ENCODE measurements at regions not wholly inside any gene's neighbourhood (a gene's known extent, or its start where the extent isn't known, plus 50 kb on each side); places are given as distances from the start of the nearest gene placed in this dataset.
"Not testable (repeated sequence)": the region's sequence is repeated elsewhere in the genome, so short reads cannot be mapped to it uniquely, and the experiment has no call there.

DNA sequence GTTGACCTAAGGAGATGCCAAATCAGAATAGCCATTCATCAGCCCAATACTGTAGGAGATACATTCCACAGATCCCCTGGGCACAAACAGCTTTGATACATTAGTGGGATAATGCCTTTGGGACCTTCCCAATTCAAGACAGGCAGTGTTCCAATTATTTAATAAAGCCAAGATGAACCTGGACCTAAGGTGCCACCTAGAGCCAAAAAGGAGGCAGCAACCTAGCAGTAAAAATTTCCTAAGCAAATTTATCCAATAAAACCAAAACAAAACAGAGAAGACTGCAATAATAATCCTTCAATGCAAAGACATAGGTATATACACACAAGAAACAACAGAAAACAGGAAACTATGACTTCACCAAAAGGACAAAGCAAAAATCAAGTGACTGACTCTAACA lies 253.0 kb downstream of the HINT1 start:
- peaks cover 21% of the 10 kb centered on the region for H3K9me3 Mint-ChIP-seq
- H3K4me3 Mint-ChIP-seq = no peak overlapping the region

DNA sequence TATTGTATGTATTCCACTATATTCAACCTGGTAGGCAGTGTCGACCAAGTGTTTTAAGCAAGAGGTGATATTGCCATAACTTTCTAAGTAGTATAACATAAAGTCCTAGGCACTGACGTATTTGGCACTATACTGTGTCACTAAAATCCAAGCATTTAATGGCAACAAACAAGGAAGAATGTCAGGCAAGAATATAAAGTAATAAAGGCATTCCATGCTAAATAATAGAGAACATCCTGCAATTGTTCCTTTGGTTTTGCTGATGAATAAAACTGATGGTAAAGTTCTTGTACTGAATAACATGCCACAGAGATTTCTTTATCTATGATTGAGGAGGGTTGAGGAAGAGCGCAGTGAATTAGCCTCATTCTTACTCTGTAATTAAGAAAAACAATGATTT lies 256.9 kb downstream of the HINT1 start:
- no peak overlapping the region for H3K4me3 Mint-ChIP-seq
- no peak overlapping the region for H3K27ac Mint-ChIP-seq
- peaks cover 3% of the 10 kb centered on the region for H3K36me3 Mint-ChIP-seq
- peaks cover 17% of the 10 kb centered on the region for H3K9me3 Mint-ChIP-seq
- no peaks in the 10 kb centered on the region for H3K4me1 Mint-ChIP-seq
- H3K27me3 Mint-ChIP-seq = no peaks in the 10 kb centered on the region

More for the DNA sequence above, 253.0 kb downstream of the HINT1 start:
- Mint-ChIP-seq H3K27ac (no peak overlapping the region), H3K4me1 (no peaks in the 10 kb centered on the region), H3K27me3 (no peaks in the 10 kb centered on the region), H3K36me3 (peaks cover 3% of the 10 kb centered on the region)

DNA sequence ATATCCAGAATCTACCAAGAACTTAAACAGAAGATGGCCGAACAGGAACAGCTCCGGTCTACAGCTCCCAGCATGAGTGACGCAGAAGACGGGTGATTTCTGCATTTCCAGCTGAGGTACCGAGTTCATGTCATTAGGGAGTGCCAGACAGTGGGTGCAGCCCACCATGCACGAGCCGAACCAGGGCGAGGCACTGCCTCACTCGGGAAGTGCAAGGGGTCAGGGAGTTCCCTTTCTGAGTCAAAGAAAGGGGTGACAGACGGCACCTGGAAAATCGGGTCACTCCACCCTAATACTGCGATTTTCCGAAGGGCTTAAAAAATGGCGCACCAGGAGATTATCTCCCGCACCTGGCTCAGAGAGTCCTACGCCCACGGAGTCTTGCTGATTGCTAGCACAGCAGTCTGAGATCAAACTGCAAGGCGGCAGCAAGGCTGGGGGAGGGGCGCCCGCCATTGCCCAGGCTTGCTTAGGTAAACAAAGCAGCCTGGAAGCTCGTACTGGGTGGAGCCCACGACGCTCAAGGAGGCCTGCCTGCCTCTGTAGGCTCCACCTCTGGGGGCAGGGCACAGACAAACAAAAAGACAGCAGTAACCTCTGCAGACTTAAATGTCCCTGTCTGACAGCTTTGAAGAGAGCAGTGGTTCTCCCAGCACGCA lies 267.4 kb downstream of the HINT1 start:
- H3K27ac Mint-ChIP-seq, H3K4me1 Mint-ChIP-seq, H3K36me3 Mint-ChIP-seq, H3K4me3 Mint-ChIP-seq: not testable (repeated sequence)
- Mint-ChIP-seq H3K27me3 (peaks cover 11% of the 10 kb centered on the region), H3K9me3 (peaks cover 21% of the 10 kb centered on the region)

- H3K4me3 Mint-ChIP-seq, H3K27ac Mint-ChIP-seq: not testable (repeated sequence)
These were observed 267.9 kb downstream of the HINT1 start for GRCh38 chr5:130897181-130897536.

GRCh38 chr5:130896636-130897035 lies 268.4 kb downstream of the HINT1 start:
- Mint-ChIP-seq H3K4me3 (no peak overlapping the region), H3K36me3 (peaks cover 2% of the 10 kb centered on the region), H3K27me3 (peaks cover 15% of the 10 kb centered on the region), H3K27ac (no peak overlapping the region), H3K4me1 (no peaks in the 10 kb centered on the region), H3K9me3 (peaks cover 14% of the 10 kb centered on the region)

More at GRCh38 chr5:130897181-130897536, 267.9 kb downstream of the HINT1 start:
- H3K4me1 Mint-ChIP-seq, H3K36me3 Mint-ChIP-seq: not testable (repeated sequence)
- H3K27me3 Mint-ChIP-seq = peaks cover 13% of the 10 kb centered on the region
- peaks cover 18% of the 10 kb centered on the region for H3K9me3 Mint-ChIP-seq

GRCh38 chr5:130893006-130893405 lies 272.1 kb downstream of the HINT1 start:
- Mint-ChIP-seq H3K4me3 (no peak overlapping the region), H3K9me3 (peaks cover 14% of the 10 kb centered on the region), H3K36me3 (peaks cover 2% of the 10 kb centered on the region), H3K27ac (no peak overlapping the region), H3K4me1 (no peaks in the 10 kb centered on the region), H3K27me3 (peaks cover 23% of the 10 kb centered on the region)

- no peaks in the 10 kb centered on the region for H3K36me3 Mint-ChIP-seq
- H3K27me3 Mint-ChIP-seq = peaks cover 21% of the 10 kb centered on the region
- H3K4me3 Mint-ChIP-seq = no peak overlapping the region
- peaks cover 8% of the 10 kb centered on the region for H3K4me1 Mint-ChIP-seq
- no peak overlapping the region for H3K27ac Mint-ChIP-seq
- peaks cover 6% of the 10 kb centered on the region for H3K9me3 Mint-ChIP-seq
These were observed 274.4 kb downstream of the HINT1 start for GRCh38 chr5:130890610-130891009.

GRCh38 chr5:130885691-130886090 lies 279.4 kb downstream of the HINT1 start:
- Mint-ChIP-seq H3K4me1 (peaks cover 8% of the 10 kb centered on the region), H3K27ac (no peak overlapping the region)

DNA sequence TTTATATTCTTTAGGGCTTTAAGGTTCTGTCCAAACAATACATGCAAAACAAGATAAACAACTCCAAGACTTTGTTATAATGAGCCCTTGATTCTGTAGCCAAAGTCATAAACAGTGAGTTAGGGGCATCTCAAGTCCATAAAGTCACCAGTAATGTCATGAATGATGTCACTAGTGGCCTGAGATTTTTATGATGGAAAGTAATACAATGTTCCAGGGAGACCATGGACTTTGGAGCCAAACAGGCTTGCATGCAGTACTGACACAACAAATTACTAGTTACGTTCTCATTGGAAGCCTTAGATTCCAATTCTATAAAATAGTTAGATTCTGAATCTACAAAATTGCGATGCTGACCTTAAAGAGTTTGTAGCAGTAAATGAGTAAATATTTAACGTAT lies 280.0 kb downstream of the HINT1 start:
- Mint-ChIP-seq H3K27ac (no peak overlapping the region), H3K4me3 (no peak overlapping the region), H3K27me3 (peaks cover 3% of the 10 kb centered on the region), H3K9me3 (no peaks in the 10 kb centered on the region), H3K36me3 (no peaks in the 10 kb centered on the region), H3K4me1 (peaks cover 8% of the 10 kb centered on the region)

More at GRCh38 chr5:130885691-130886090, 279.4 kb downstream of the HINT1 start:
- Mint-ChIP-seq H3K27me3 (peaks cover 5% of the 10 kb centered on the region), H3K4me3 (no peak overlapping the region), H3K36me3 (no peaks in the 10 kb centered on the region), H3K9me3 (no peaks in the 10 kb centered on the region)

DNA sequence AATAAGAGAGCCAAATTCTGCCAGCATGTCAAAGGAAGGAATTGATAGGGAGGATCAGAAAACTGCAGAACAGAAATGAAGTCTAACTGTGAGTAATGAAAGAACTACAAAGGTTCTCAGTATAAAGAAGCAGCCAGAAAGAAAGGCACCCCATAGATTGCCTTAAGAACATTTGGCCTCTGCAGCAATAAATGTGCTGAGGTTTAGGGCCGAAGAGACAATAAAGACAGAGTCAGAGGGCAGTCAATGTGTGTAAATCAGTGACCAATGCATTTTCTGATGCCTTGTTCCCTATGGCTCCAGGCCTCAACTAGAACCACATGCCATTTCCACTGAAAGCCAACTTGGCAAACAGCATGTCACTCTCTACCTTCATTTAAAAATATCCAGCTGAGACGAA lies 281.0 kb downstream of the HINT1 start:
- Mint-ChIP-seq H3K4me1 (peaks cover 8% of the 10 kb centered on the region), H3K9me3 (no peaks in the 10 kb centered on the region), H3K4me3 (no peak overlapping the region), H3K27ac (no peak overlapping the region), H3K27me3 (peaks cover under 1% of the 10 kb centered on the region), H3K36me3 (no peaks in the 10 kb centered on the region)

DNA sequence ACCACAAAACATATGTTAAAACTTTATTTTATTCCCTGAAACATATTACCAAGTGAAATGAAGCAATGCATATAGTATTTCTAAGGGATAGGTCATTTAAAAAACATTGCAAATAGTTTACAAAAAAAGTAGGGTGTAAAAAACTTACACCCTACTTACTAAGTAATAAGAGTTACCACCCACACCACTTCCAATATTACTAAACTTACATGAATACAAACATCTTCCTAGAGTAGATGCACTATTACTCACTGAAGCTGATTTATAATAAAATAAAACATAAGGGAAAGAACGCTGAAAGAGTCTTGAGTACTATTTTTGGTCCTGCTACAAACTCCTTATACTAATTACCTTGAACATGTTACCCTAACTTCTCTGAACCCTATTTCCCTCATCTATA lies 289.4 kb downstream of the HINT1 start:
- Mint-ChIP-seq H3K27me3 (peaks cover 2% of the 10 kb centered on the region), H3K9me3 (no peaks in the 10 kb centered on the region), H3K4me3 (no peak overlapping the region), H3K4me1 (no peaks in the 10 kb centered on the region), H3K36me3 (peaks cover 2% of the 10 kb centered on the region), H3K27ac (no peak overlapping the region)

DNA sequence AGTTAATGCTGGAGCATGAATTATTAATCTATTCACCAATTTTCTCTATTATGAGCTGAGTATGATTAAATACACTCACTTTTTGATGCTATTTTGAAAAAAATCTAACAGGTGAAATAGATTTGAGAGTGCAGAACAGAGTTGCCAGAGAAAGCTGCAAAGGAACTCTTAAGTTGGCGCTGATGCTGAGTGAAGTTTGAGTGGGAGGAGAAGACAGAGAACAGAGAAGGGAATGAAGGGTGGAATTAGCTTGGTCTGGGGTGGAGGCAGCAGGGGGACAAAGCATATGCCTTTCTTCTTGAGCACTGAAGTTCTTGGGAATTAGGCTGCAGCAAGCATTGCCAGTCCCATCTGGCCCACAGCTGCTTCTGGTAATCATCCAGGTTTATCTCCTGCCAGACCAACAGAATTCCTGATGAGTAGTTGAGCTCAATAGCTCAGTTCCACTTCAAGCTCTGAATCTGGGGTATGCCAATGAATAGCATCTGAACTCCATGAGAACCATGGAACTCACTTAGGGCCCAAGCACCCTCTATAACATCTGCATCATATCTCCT lies 290.1 kb downstream of the HINT1 start:
- Mint-ChIP-seq H3K4me1 (no peaks in the 10 kb centered on the region), H3K36me3 (peaks cover 2% of the 10 kb centered on the region), H3K4me3 (no peak overlapping the region), H3K27me3 (peaks cover 2% of the 10 kb centered on the region), H3K27ac (no peak overlapping the region), H3K9me3 (no peaks in the 10 kb centered on the region)

DNA sequence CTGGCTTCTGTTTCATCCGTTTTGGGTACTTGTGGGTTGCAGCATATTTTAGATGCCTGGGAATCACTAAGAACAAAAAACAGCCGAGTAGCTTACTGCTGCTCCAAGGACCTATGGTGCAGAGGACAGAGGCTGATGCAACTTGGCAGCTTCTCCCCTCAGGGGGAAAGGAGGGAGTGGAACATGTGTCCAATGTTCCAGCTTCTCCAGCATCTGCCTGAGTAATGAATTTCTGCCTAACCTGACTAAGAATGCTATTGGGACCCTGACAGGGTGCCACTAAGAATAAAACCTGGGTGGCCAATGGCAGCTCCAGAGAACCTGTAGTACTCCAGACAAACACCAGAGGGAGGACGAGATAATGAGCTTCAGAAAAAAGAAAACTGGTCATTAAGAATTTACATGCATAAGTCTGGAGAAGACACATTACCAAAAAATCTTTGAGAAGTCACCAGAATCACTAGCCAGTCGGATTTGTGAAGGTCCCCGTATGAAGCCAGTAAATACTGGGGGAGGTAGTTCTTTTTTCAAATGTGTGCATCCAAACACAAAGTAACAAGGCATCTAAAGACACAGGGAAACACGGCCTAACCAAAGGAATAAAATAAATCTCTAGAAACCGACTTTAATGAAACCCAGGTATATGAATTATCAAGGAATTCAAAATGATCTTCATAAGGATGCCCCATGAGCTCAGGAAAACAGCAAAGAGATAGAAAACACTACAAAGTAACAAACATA lies 293.5 kb downstream of the HINT1 start:
- Mint-ChIP-seq H3K9me3 (no peaks in the 10 kb centered on the region), H3K27ac (no peak overlapping the region), H3K36me3 (no peaks in the 10 kb centered on the region), H3K27me3 (no peaks in the 10 kb centered on the region), H3K4me1 (no peaks in the 10 kb centered on the region), H3K4me3 (no peak overlapping the region)

DNA sequence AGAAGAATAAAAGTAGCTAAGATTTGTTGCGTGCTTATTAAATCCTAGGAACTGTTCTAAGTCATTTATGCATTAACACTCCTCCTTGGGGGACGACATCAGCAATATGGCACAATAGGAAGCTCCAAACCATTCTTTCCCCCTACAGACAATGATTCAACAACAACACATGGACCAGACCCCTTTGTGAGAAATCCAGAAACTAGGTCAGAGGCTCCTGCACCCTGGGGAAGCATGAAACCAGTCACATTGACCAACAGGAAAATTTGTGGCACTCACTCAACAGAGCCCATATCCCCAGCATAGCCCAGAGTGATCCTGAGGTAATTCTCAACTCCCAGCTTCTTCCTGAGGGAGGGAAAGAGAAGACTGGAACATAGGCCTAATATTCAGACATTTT lies 294.4 kb downstream of the HINT1 start:
- no peak overlapping the region for H3K4me3 Mint-ChIP-seq
- no peaks in the 10 kb centered on the region for H3K9me3 Mint-ChIP-seq
- no peaks in the 10 kb centered on the region for H3K27me3 Mint-ChIP-seq
- no peak overlapping the region for H3K27ac Mint-ChIP-seq
- H3K4me1 Mint-ChIP-seq = no peaks in the 10 kb centered on the region
- H3K36me3 Mint-ChIP-seq = no peaks in the 10 kb centered on the region

DNA sequence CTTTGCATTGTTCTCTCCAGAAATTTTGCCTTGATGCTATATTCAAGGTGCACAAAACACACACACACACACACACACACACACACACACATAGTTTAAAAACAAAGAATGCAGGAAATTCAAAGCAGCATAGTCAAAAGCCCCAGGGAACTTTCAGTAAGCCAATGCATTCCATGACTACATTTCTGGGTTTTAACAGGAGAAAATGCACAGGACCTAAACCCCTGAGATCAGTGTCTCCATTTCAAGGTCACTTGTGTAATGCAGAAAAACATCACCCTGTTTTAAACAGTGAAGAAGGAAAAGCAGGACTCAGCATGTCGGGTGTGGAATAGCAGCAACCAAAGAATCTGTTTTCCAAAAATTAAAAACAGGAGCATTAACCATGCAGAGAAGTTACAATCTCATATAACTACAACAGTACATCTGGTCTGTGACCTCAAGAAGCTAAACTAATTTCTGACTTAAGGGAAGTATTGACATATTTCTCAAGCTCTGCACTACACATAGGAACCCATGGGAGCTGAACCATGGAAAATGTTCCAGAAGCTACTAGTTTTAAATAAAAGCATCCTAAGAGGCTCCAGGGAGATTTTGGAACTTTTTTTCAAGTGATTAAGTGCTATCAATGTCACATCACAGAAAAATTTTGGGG lies 296.7 kb downstream of the HINT1 start:
- no peak overlapping the region for H3K27ac Mint-ChIP-seq
- peaks cover 2% of the 10 kb centered on the region for H3K27me3 Mint-ChIP-seq
- H3K9me3 Mint-ChIP-seq = no peaks in the 10 kb centered on the region
- peaks cover 2% of the 10 kb centered on the region for H3K36me3 Mint-ChIP-seq
- H3K4me3 Mint-ChIP-seq = no peak overlapping the region
- no peaks in the 10 kb centered on the region for H3K4me1 Mint-ChIP-seq

Data from activated naive CD4-positive, alpha-beta T cell treated with anti-CD3 and anti-CD28 coated beads, Interleukin-2, amount 50 U/mL, for 24 hours (primary cell).